Hepatocyte (in vitro differentiated cells): ENCODE measurements at regions not wholly inside any gene's neighbourhood (a gene's known extent, or its start where the extent isn't known, plus 50 kb on each side); places are given as distances from the start of the nearest gene placed in this dataset.

Experiments used
- DNase-seq: peaks from one replicate; pipeline ENCODE4 v3.0.0-alpha.2; 2016; ENCODE audit warnings: low spot score
- H2AFZ ChIP-seq: fragments of 200-600 bp; sonication (generic); 2 replicates; pipeline ENCODE4 v1.6.0; 2016; ENCODE audit warnings: antibody characterized with exemption, mild to moderate bottlenecking
- H3K27ac ChIP-seq: fragments of 200-600 bp; sonication (generic); 2 replicates; pipeline ENCODE4 v1.5.1; 2016; ENCODE audit warnings: mild to moderate bottlenecking
- H3K27me3 ChIP-seq: fragments of 200-600 bp; sonication (generic); 2 replicates; pipeline ENCODE4 v1.6.1; 2016
- H3K36me3 ChIP-seq: fragments of 200-600 bp; sonication (generic); replicated peaks from 2 replicates; pipeline ENCODE4 v1.5.1; 2016; ENCODE audit warnings: low read depth; ENCODE audit not compliant: insufficient read depth
- H3K4me1 ChIP-seq: fragments of 200-600 bp; sonication (generic); 2 replicates; pipeline ENCODE4 v1.5.1; 2016; ENCODE audit warnings: mild to moderate bottlenecking, moderate library complexity; ENCODE audit not compliant: insufficient read depth
- H3K4me2 ChIP-seq: fragments of 200-600 bp; sonication (generic); 2 replicates; pipeline ENCODE4 v1.6.0; 2016
- H3K4me3 ChIP-seq: fragments of 200-600 bp; sonication (generic); 2 replicates; pipeline ENCODE4 v1.5.1; 2016; ENCODE audit warnings: mild to moderate bottlenecking
- H3K79me2 ChIP-seq: fragments of 200-600 bp; sonication (generic); 2 replicates; pipeline ENCODE4 v1.6.0; 2017; ENCODE audit warnings: mild to moderate bottlenecking
- H3K9me2 ChIP-seq: fragments of 200-600 bp; sonication (generic); replicated peaks from 2 replicates; pipeline ENCODE4 v1.6.0; 2017; ENCODE audit warnings: mild to moderate bottlenecking; ENCODE audit not compliant: insufficient read depth
- H3K9me3 ChIP-seq: fragments of 200-600 bp; sonication (generic); 2 replicates; pipeline ENCODE4 v1.5.1; 2016; ENCODE audit warnings: low read depth, mild to moderate bottlenecking
- H4K20me1 ChIP-seq: fragments of 200-600 bp; sonication (generic); 2 replicates; pipeline ENCODE4 v1.6.0; 2016; ENCODE audit warnings: mild to moderate bottlenecking; ENCODE audit not compliant: insufficient read depth, poor library complexity, severe bottlenecking
- EZH2 ChIP-seq: fragments of 200-600 bp; sonication (generic); IDR thresholded peaks from 2 replicates; pipeline ENCODE4 v1.6.1; 2016; ENCODE audit warnings: antibody characterized with exemption, mild to moderate bottlenecking, borderline replicate concordance
- EZH2phosphoT487 ChIP-seq: fragments of 200-600 bp; sonication (generic); IDR thresholded peaks from one replicate; pipeline ENCODE4 v1.6.1; 2018; ENCODE audit warnings: antibody characterized with exemption, mild to moderate bottlenecking, low read depth, moderate library complexity; ENCODE audit not compliant: unreplicated experiment, severe bottlenecking
- WGBS: methylation state at CpG from one replicate; pipeline ENCODE4 v1.1.6; 2016; ENCODE audit warnings: low lambda C conversion rate; ENCODE audit errors: missing lambda C conversion rate; 5-methylcytosine and 5-hydroxymethylcytosine counted together
- TF ChIP-seq, protein P1 (sequence below): fragments of 200-600 bp; sonication (generic); IDR thresholded peaks from 2 replicates; pipeline ENCODE4 v1.5.1; 2016; ENCODE audit warnings: antibody characterized with exemption, mild to moderate bottlenecking; ENCODE audit not compliant: poor library complexity

DNA sequence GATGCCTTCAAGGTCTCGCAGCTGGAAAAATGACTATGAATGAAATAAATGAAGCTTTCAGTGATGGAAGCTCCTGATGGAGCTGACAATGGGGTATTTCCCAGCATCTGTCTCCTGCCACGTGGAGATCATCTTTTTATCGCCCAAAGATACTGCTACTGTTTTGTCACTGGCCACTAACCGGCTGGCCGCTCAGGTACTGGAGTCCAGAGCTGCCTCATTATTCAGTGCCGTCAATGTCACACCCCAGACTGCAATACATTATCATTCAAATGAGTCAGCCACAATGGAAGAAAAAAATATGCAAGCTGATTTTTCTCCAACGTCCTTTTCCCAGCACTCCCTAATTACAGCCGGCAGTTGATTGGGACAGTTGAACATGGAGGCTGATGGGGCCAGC lies 280.4 kb downstream of the ZSWIM6 start:
- Histone ChIP-seq H3K27me3 (peaks cover 3% of the 10 kb centered on the region), H3K36me3 (no peaks in the 10 kb centered on the region), H3K4me3 (no peak overlapping the region), H2AFZ (no peak overlapping the region), H3K9me3 (no peaks in the 10 kb centered on the region), H3K27ac (no peak overlapping the region), H3K79me2 (no peaks in the 10 kb centered on the region), H3K4me2 (no peak overlapping the region), H4K20me1 (no peaks in the 10 kb centered on the region), H3K9me2 (no peaks in the 10 kb centered on the region), H3K4me1 (no peaks in the 10 kb centered on the region)
- WGBS: 79% methylated on average over 8 of the region's 8 CpGs
- TF ChIP-seq EZH2: no peak
- DNase-seq: no peak

DNA sequence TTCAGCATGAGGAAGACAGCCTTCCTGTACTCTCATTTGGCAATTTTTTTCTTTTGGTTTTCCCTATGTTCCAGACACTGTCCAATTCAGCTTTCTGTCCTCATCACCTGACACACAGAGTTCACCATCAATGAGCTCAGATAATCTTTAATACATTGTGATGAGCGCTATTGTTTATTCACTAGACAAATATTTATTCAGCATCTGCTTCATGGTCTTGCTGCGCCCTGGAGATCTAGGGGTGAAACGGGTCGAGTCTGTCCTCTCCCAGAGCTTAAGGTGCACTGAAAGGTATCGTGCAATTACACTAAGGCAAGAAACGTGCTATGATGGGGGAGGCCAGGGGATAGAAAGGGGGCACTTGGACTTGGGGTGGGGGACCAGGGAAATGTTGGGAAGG lies 281.6 kb downstream of the ZSWIM6 start:
- Histone ChIP-seq H3K36me3 (no peaks in the 10 kb centered on the region), H3K4me1 (no peaks in the 10 kb centered on the region), H3K4me2 (no peak overlapping the region), H3K9me2 (no peaks in the 10 kb centered on the region), H3K9me3 (no peaks in the 10 kb centered on the region), H4K20me1 (no peaks in the 10 kb centered on the region), H2AFZ (no peak overlapping the region), H3K4me3 (no peak overlapping the region), H3K27me3 (peaks cover 3% of the 10 kb centered on the region), H3K79me2 (no peaks in the 10 kb centered on the region), H3K27ac (no peak overlapping the region)
- no peak for TF ChIP-seq EZH2phosphoT487
- WGBS: 81% methylated on average over 6 of the region's 6 CpGs
- DNase-seq: no peak

DNA sequence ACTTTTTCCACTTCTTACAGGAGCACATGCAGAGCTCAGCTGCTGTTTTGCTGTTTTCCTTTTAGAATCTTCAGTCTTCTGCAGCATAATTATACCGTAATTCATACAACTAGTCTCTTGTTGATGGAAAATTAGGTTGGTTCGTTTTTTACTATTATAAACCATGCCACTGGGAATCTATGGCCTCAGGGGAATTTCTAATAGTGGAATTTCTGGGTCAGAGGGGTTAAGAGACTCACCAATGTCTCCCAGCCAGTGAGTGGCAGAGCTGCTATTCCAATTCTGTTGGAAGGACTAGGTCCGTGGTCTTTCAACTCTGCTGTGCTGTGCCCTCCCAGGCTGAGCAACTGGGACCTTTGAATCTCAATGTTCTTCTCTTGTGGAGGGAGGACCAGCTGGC lies 282.5 kb downstream of the ZSWIM6 start:
- WGBS: 58% methylated on average over 3 of the region's 3 CpGs
- Histone ChIP-seq H3K4me2 (no peak overlapping the region), H3K27ac (no peak overlapping the region), H3K36me3 (no peaks in the 10 kb centered on the region), H3K4me1 (no peaks in the 10 kb centered on the region), H3K9me2 (no peaks in the 10 kb centered on the region), H3K4me3 (no peak overlapping the region), H3K27me3 (no peaks in the 10 kb centered on the region), H2AFZ (no peak overlapping the region), H3K9me3 (no peaks in the 10 kb centered on the region), H3K79me2 (no peaks in the 10 kb centered on the region), H4K20me1 (no peaks in the 10 kb centered on the region)
- TF ChIP-seq, protein P1, sequence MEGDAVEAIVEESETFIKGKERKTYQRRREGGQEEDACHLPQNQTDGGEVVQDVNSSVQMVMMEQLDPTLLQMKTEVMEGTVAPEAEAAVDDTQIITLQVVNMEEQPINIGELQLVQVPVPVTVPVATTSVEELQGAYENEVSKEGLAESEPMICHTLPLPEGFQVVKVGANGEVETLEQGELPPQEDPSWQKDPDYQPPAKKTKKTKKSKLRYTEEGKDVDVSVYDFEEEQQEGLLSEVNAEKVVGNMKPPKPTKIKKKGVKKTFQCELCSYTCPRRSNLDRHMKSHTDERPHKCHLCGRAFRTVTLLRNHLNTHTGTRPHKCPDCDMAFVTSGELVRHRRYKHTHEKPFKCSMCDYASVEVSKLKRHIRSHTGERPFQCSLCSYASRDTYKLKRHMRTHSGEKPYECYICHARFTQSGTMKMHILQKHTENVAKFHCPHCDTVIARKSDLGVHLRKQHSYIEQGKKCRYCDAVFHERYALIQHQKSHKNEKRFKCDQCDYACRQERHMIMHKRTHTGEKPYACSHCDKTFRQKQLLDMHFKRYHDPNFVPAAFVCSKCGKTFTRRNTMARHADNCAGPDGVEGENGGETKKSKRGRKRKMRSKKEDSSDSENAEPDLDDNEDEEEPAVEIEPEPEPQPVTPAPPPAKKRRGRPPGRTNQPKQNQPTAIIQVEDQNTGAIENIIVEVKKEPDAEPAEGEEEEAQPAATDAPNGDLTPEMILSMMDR: no peak
- no peak for TF ChIP-seq EZH2
- TF ChIP-seq EZH2phosphoT487: no peak
- DNase-seq: no peak

DNA sequence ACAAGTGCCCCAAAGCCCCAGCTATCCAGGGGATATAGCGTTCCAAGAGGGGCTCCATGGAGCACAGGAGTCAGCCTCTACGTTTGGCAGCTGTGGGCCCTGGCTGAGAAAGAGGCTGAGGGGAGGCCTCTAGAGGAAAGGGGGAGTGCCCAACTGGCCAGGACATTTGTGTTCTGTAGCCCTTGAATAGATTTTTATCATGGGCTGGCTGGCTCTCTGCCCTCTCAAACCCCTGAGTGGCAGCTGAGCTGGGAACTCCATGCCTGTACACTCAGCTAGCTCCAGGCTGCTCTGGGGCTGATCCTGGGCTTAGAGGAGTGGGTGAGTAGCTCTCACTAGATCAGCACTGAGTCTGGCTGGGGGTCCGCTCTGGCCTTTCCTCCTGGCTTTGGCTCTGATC lies 285.0 kb downstream of the ZSWIM6 start:
- Histone ChIP-seq H3K79me2 (no peaks in the 10 kb centered on the region), H3K4me3 (no peak overlapping the region), H2AFZ (no peak overlapping the region), H3K27me3 (no peaks in the 10 kb centered on the region), H3K9me3 (no peaks in the 10 kb centered on the region), H3K9me2 (no peaks in the 10 kb centered on the region), H3K36me3 (no peaks in the 10 kb centered on the region), H3K4me1 (no peaks in the 10 kb centered on the region), H3K4me2 (no peak overlapping the region), H4K20me1 (no peaks in the 10 kb centered on the region), H3K27ac (no peak overlapping the region)
- WGBS: 89% methylated on average over 3 of the region's 3 CpGs
- TF ChIP-seq EZH2: no peak
- TF ChIP-seq EZH2phosphoT487: no peak
- TF ChIP-seq, protein P1: no peak
- no peak for DNase-seq
